Skeletal muscle tissue (tissue), 3 donors: ENCODE measurements at regions not wholly inside any gene's neighbourhood (a gene's known extent, or its start where the extent isn't known, plus 50 kb on each side); places are given as distances from the start of the nearest gene placed in this dataset.

Experiments used
- H3K27ac ChIP-seq: one replicate; pipeline ENCODE4 v1.7.0; 2013; ENCODE audit warnings: mild to moderate bottlenecking, low read depth, low read length, inconsistent platforms
- H3K27me3 ChIP-seq, 3 donors: one replicate each; pipeline ENCODE4 v1.7.0; 2013; ENCODE audit warnings: low read length in 3 of 3; ENCODE audit not compliant: control insufficient read depth in 3 of 3, insufficient read depth in 3 of 3
- H3K36me3 ChIP-seq, 3 donors: one replicate each; pipeline ENCODE4 v1.7.0; 2013; ENCODE audit warnings: low read length in 3 of 3; ENCODE audit not compliant: control insufficient read depth in 3 of 3, insufficient read depth in 3 of 3
- H3K4me1 ChIP-seq, 3 donors: one replicate each; pipeline ENCODE4 v1.7.0; 2013; ENCODE audit warnings: low read length in 3 of 3, mild to moderate bottlenecking in 3 of 3; ENCODE audit not compliant: control insufficient read depth in 3 of 3, insufficient read depth in 3 of 3
- H3K4me3 ChIP-seq, 3 donors: one replicate each; pipeline ENCODE4 v1.7.0; 2013; ENCODE audit warnings: low read length in 3 of 3
- H3K9ac ChIP-seq, 3 donors: one replicate each; pipeline ENCODE4 v1.7.0; 2013; ENCODE audit warnings: low read length in 3 of 3, mild to moderate bottlenecking in 3 of 3, moderate library complexity in 2 of 3, low read depth in 1 of 3
- H3K9me3 ChIP-seq, 3 donors: one replicate each; pipeline ENCODE4 v1.7.0; 2013; ENCODE audit warnings: low read length in 3 of 3; ENCODE audit not compliant: control insufficient read depth in 3 of 3
- donor health status: Osteomylitis.

GRCh38 chr7:18144166-18144565 lies 116.5 kb upstream of the PRPS1L1 start:
- no peaks in the 10 kb centered on the region for H3K9me3 ChIP-seq
- H3K27me3 ChIP-seq = no peaks in the 10 kb centered on the region
- no peak overlapping the region for H3K9ac ChIP-seq
- H3K4me3 ChIP-seq = no peak overlapping the region
- no peaks in the 10 kb centered on the region for H3K4me1 ChIP-seq
- H3K36me3 ChIP-seq = no peaks in the 10 kb centered on the region
- H3K27ac ChIP-seq = no peak overlapping the region

- Histone ChIP-seq H3K9me3 (no peaks in the 10 kb centered on the region), H3K36me3 (no peaks in the 10 kb centered on the region), H3K27me3 (no peaks in the 10 kb centered on the region), H3K9ac (no peak overlapping the region), H3K4me1 (no peaks in the 10 kb centered on the region), H3K4me3 (no peak overlapping the region), H3K27ac (no peak overlapping the region)
Observed at GRCh38 chr7:18145160-18145559, 117.5 kb upstream of the PRPS1L1 start.

- Histone ChIP-seq H3K27me3 (no peaks in the 10 kb centered on the region), H3K36me3 (no peaks in the 10 kb centered on the region), H3K4me3 (no peak overlapping the region), H3K9me3 (no peaks in the 10 kb centered on the region), H3K9ac (no peak overlapping the region), H3K4me1 (no peaks in the 10 kb centered on the region), H3K27ac (no peak overlapping the region)
Observed at GRCh38 chr7:18151422-18151821, 123.8 kb upstream of the PRPS1L1 start.

GRCh38 chr7:18153183-18153748 lies 125.6 kb upstream of the PRPS1L1 start:
- H3K4me3 ChIP-seq = no peak overlapping the region
- no peak overlapping the region for H3K27ac ChIP-seq
- no peaks in the 10 kb centered on the region for H3K9me3 ChIP-seq
- H3K4me1 ChIP-seq = no peaks in the 10 kb centered on the region
- H3K27me3 ChIP-seq = no peaks in the 10 kb centered on the region
- H3K36me3 ChIP-seq = no peaks in the 10 kb centered on the region
- H3K9ac ChIP-seq = no peak overlapping the region

- Histone ChIP-seq H3K27ac (no peak overlapping the region), H3K9me3 (no peaks in the 10 kb centered on the region), H3K9ac (no peak overlapping the region), H3K36me3 (no peaks in the 10 kb centered on the region), H3K4me1 (no peaks in the 10 kb centered on the region), H3K4me3 (no peak overlapping the region), H3K27me3 (no peaks in the 10 kb centered on the region)
Observed at GRCh38 chr7:18154726-18155125, 127.1 kb upstream of the PRPS1L1 start.

GRCh38 chr7:18157233-18157632 lies 129.6 kb upstream of the PRPS1L1 start:
- no peaks in the 10 kb centered on the region for H3K4me1 ChIP-seq
- no peak overlapping the region for H3K27ac ChIP-seq
- no peaks in the 10 kb centered on the region for H3K27me3 ChIP-seq
- H3K9me3 ChIP-seq = no peaks in the 10 kb centered on the region
- no peak overlapping the region for H3K4me3 ChIP-seq
- no peak overlapping the region for H3K9ac ChIP-seq
- H3K36me3 ChIP-seq = no peaks in the 10 kb centered on the region

GRCh38 chr7:18162657-18163056 lies 135.0 kb upstream of the PRPS1L1 start:
- Histone ChIP-seq H3K27me3 (no peaks in the 10 kb centered on the region), H3K27ac (no peak overlapping the region), H3K4me1 (no peaks in the 10 kb centered on the region), H3K36me3 (no peaks in the 10 kb centered on the region), H3K9ac (no peak overlapping the region), H3K4me3 (no peak overlapping the region), H3K9me3 (no peaks in the 10 kb centered on the region)

- Histone ChIP-seq H3K9ac (no peak overlapping the region), H3K4me1 (no peaks in the 10 kb centered on the region), H3K27me3 (no peaks in the 10 kb centered on the region), H3K36me3 (no peaks in the 10 kb centered on the region), H3K9me3 (no peaks in the 10 kb centered on the region), H3K27ac (no peak overlapping the region), H3K4me3 (no peak overlapping the region)
Observed at GRCh38 chr7:18163091-18163490, 135.4 kb upstream of the PRPS1L1 start.

- H3K27ac ChIP-seq = no peak overlapping the region
- no peak overlapping the region for H3K9ac ChIP-seq
- H3K4me3 ChIP-seq = no peak overlapping the region
- no peaks in the 10 kb centered on the region for H3K27me3 ChIP-seq
- no peaks in the 10 kb centered on the region for H3K9me3 ChIP-seq
- H3K36me3 ChIP-seq = no peaks in the 10 kb centered on the region
- H3K4me1 ChIP-seq = no peaks in the 10 kb centered on the region
Observed at GRCh38 chr7:18165166-18165565, 137.5 kb upstream of the PRPS1L1 start.

GRCh38 chr7:18166002-18166401 lies 138.4 kb upstream of the PRPS1L1 start:
- no peak overlapping the region for H3K27ac ChIP-seq
- H3K4me1 ChIP-seq = no peaks in the 10 kb centered on the region
- no peak overlapping the region for H3K9ac ChIP-seq
- H3K4me3 ChIP-seq = no peak overlapping the region
- H3K9me3 ChIP-seq = no peaks in the 10 kb centered on the region
- H3K36me3 ChIP-seq = no peaks in the 10 kb centered on the region
- no peaks in the 10 kb centered on the region for H3K27me3 ChIP-seq

GRCh38 chr7:18167815-18168214 lies 140.2 kb upstream of the PRPS1L1 start:
- Histone ChIP-seq H3K4me1 (no peaks in the 10 kb centered on the region), H3K27me3 (no peaks in the 10 kb centered on the region), H3K9ac (no peak overlapping the region), H3K9me3 (no peaks in the 10 kb centered on the region), H3K36me3 (no peaks in the 10 kb centered on the region), H3K27ac (no peak overlapping the region), H3K4me3 (no peak overlapping the region)
